Heart right ventricle (tissue), 16 donors: ENCODE measurements at regions not wholly inside any gene's neighbourhood (a gene's known extent, or its start where the extent isn't known, plus 50 kb on each side); places are given as distances from the start of the nearest gene placed in this dataset.

Experiments used
- ATAC-seq, 8 donors: fragments of 200-7000 bp; cut with Tn5 transposase; one replicate each; pipeline ENCODE4 v1.9.1; 2020; ENCODE audit warnings: mild to moderate bottlenecking in 8 of 8, moderate library complexity in 8 of 8, moderate number of reproducible peaks in 1 of 8
- DNase-seq, 2 donors: peaks; one replicate each; pipeline ENCODE4 v3.0.0-alpha.2; 2020
- H3K27ac ChIP-seq, 10 donors: fragments of 200-600 bp; sonication (generic) in 2 of 10; one replicate each; pipeline versions ENCODE4 v1.5.0 to v1.8.0; 2020 to 2022; ENCODE audit warnings: mild to moderate bottlenecking in 3 of 10
- H3K27me3 ChIP-seq, 7 donors: fragments of 200-600 bp; one replicate each; pipeline ENCODE4 v1.8.0; 2021 to 2022; ENCODE audit warnings: mild to moderate bottlenecking in 2 of 7
- H3K36me3 ChIP-seq, 9 donors: fragments of 200-600 bp; sonication (generic) in 1 of 9; one replicate each; pipeline versions ENCODE4 v1.5.0 to v1.8.0; 2020 to 2022; ENCODE audit warnings: mild to moderate bottlenecking in 2 of 9
- H3K4me1 ChIP-seq, 9 donors: fragments of 200-600 bp; sonication (generic) in 1 of 9; one replicate each; pipeline versions ENCODE4 v1.5.0 to v1.8.0; 2020 to 2022; ENCODE audit warnings: mild to moderate bottlenecking in 4 of 9
- H3K4me3 ChIP-seq, 10 donors: fragments of 200-600 bp; sonication (generic) in 2 of 10; one replicate each; pipeline versions ENCODE4 v1.5.0 to v1.8.0; 2020 to 2022; ENCODE audit warnings: mild to moderate bottlenecking in 7 of 10, moderate library complexity in 2 of 10
- H3K9me3 ChIP-seq, 11 donors: fragments of 200-600 bp in 10 of 11; sonication (generic) in 2 of 11; one replicate each; pipeline versions ENCODE4 v1.5.0 to v1.8.0; 2013 to 2022; ENCODE audit warnings: mild to moderate bottlenecking in 2 of 11, control low read depth in 1 of 11, moderate library complexity in 1 of 11
- WGBS, 2 donors: extraction: QIAGEN DNeasy Blood & Tissue Kit; methylation state at CpG; one replicate each; pipeline ENCODE4 v1.1.7; 2013; ENCODE audit warnings: inconsistent platforms in 1 of 2; 5-methylcytosine and 5-hydroxymethylcytosine counted together
- intact Hi-C, 10 donors: fragments of 100-400 bp; cut with DNase I; formaldehyde crosslinking; loops; one replicate each; pipeline versions ENCODE4 v1.11.1 to v1.14.2; 2022
- TF ChIP-seq, protein P1 (sequence below), 9 donors: fragments of 200-600 bp; sonication (generic) in 2 of 9; IDR thresholded peaks; one replicate each; pipeline versions ENCODE4 v1.5.0 to v1.8.0; 2021 to 2022; ENCODE audit warnings: antibody characterized with exemption in 9 of 9, mild to moderate bottlenecking in 5 of 9, moderate library complexity in 1 of 9
- donor health status: Arrhythmogenic right ventricular cardiomyopathy.
- donor health status: ischemic (EF 13 %, LVEDD 7.1; RV severe dilation, severe dysfunction).
- donor health status: healthy with polysubstance abuse.
- donor health status: DM: no; HTN: yes; CAD: no.
- donor health status: DM: no; HTN: no; CAD: no.
- donor health status: ischemic (EF 25% LVEDD 6.9; RV normal size, moderate dysfunction).
- donor health status: ischemic (EF 25% LVEDD 5.7; RV mildly dilated, moderate dysfunction).
- donor health status: healthy.
- donor health status: DM: yes; HTN: yes; CAD: no.
- donor health status: Ischemic cardiomyopathy.
- donor health status: ischemic (EF 35%, LVEDD 5.7; RV mildly dilated, moderate dysfunction).
- donor health status: nonischemic (EF 11% LVEDD 7.7; RV severe dilation, severe dysfunction).
- donor health status: DM: yes; HTN: yes; CAD: no.
- donor health status: PGD.
- donor health status: ischemic (EF 29% LVEDD 5.4; RV normal size, mild dysfunction).
- donor health status: nonischemic (EF 23%, LVEDD 6.1; RV moderate dilation, normal function).

DNA sequence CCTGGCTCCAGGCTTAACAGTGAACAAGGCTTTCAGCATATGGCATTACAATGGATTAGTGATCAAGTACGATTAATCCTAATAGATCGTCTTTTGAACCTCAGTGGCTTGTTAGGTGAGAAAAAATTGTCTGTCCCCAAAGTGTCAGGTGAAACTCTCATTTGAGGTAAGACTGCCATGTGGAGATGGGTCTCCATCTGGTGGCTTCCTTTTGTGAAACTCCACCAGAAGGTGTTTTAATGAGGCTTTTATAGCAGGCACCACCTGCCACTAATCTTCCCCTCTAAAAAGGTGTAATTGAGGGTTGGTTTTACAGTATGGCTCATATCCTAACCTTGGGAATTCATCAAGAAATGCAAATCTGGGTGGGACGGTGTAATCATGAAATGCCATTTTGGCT lies 471.1 kb upstream of the MPDZ start:
- H3K27me3 ChIP-seq = no peaks in the 10 kb centered on the region
- intact Hi-C loops = no loop called here
- 93 to 100% methylated on average over 3 of the region's 3 CpGs for WGBS, 2 donors
- DNase-seq = no peak
- no peak for ATAC-seq
- H3K4me1 ChIP-seq = no peaks in the 10 kb centered on the region
- H3K9me3 ChIP-seq = peaks cover 0 to 6% (median 0%) of the 10 kb centered on the region in 11 donors
- no peak overlapping the region for H3K27ac ChIP-seq
- H3K36me3 ChIP-seq = no peaks in the 10 kb centered on the region
- no peak overlapping the region for H3K4me3 ChIP-seq
- TF ChIP-seq, protein P1, sequence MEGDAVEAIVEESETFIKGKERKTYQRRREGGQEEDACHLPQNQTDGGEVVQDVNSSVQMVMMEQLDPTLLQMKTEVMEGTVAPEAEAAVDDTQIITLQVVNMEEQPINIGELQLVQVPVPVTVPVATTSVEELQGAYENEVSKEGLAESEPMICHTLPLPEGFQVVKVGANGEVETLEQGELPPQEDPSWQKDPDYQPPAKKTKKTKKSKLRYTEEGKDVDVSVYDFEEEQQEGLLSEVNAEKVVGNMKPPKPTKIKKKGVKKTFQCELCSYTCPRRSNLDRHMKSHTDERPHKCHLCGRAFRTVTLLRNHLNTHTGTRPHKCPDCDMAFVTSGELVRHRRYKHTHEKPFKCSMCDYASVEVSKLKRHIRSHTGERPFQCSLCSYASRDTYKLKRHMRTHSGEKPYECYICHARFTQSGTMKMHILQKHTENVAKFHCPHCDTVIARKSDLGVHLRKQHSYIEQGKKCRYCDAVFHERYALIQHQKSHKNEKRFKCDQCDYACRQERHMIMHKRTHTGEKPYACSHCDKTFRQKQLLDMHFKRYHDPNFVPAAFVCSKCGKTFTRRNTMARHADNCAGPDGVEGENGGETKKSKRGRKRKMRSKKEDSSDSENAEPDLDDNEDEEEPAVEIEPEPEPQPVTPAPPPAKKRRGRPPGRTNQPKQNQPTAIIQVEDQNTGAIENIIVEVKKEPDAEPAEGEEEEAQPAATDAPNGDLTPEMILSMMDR (IDR thresholded peaks at IDR 0.05) = no peak

DNA sequence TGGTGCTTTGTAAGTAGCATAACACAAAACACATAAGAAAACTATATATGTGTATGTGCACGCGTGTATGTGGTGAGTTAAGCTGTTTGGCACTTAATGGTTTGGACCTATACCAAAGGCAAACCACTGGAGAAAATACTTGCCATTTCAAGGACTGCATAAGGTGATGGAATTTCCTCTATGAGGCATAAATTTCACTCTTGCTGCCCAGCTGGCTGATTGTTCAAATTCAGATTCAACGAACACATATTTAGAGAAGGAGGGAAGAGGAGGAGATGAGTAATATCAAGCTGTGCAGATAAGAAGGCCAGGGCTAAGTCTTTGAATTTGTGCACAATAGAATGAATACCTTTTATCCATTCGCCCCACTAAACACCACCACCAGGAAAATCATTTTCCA lies 470.6 kb upstream of the MPDZ start:
- H3K27ac ChIP-seq = no peak overlapping the region
- WGBS, 2 donors = 89 to 93% methylated on average over 4 of the region's 4 CpGs
- H3K27me3 ChIP-seq = no peaks in the 10 kb centered on the region
- no peaks in the 10 kb centered on the region for H3K4me1 ChIP-seq
- ATAC-seq (no peak), DNase-seq (no peak)
- intact Hi-C loops = no loop called here
- H3K9me3 ChIP-seq = peaks cover 0 to 6% (median 0%) of the 10 kb centered on the region in 11 donors
- no peak overlapping the region for H3K4me3 ChIP-seq
- no peaks in the 10 kb centered on the region for H3K36me3 ChIP-seq
- TF ChIP-seq, protein P1 (IDR thresholded peaks at IDR 0.05) = no peak

DNA sequence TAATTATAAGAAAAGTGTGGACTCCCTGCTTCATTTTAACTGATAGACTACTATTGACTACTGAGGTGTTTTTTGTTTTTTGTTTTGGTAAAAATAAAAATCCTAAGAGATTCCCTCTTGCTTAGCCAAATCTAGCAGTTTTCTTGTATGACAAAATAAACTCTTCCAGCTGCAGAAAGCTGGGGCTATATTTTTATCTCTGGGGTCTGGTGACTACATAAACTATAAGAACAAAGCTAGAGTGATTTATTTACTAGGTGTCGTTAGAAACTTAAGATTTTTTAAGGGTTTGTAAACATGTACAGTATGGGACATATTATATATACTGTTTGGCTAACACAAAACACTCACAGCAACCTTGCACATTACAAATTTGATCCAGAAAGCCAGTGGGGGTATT lies 467.4 kb upstream of the MPDZ start:
- DNase-seq = no peak
- TF ChIP-seq, protein P1 (IDR thresholded peaks at IDR 0.05) = no peak
- no peak overlapping the region for H3K27ac ChIP-seq
- peaks cover 0 to 6% (median 0%) of the 10 kb centered on the region in 11 donors for H3K9me3 ChIP-seq
- no peak for ATAC-seq
- no peaks in the 10 kb centered on the region for H3K27me3 ChIP-seq
- H3K36me3 ChIP-seq = no peaks in the 10 kb centered on the region
- 78 to 80% methylated on average over 1 of the region's 1 CpG for WGBS, 2 donors
- H3K4me1 ChIP-seq = no peaks in the 10 kb centered on the region
- H3K4me3 ChIP-seq = no peak overlapping the region
- intact Hi-C loops = no loop called here

DNA sequence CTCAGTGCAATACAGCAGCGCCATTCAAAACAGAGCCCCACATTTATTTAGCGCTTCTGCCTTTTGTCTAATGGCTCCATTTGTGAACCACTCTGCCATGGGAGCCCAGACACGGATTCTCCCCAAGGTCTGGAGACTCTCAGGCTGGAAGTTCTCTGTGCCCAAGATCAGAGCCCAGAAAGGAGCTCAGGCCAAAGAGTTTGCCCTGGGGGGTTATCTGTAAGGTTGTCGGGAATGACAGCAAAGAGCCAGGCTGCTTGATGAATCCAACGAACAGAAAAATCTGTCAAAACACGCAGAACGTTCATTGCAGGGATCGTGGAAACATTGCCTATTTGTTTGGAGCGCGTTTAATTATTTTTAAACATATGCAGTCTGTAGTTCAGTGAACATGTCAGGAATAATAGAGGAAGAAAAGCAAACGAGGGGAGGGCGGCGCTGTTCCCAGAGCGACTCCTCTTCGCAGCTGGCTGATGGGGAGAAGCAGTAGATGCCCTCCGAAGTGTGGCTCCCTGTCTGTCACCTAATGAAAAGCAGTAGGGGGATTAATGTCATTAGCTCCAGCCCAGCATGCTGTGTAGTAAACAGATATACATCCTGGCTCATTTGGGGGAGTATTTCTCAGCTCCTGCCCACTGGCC lies 464.9 kb upstream of the MPDZ start:
- peaks cover 0 to 6% (median 0%) of the 10 kb centered on the region in 11 donors for H3K9me3 ChIP-seq
- no peaks in the 10 kb centered on the region for H3K36me3 ChIP-seq
- DNase-seq (no peak), ATAC-seq (no peak)
- WGBS, 2 donors = 89 to 90% methylated on average over 16 of the region's 16 CpGs
- no peak overlapping the region for H3K4me3 ChIP-seq
- no peak overlapping the region for H3K27ac ChIP-seq
- intact Hi-C loops = no loop called here
- TF ChIP-seq, protein P1 (IDR thresholded peaks at IDR 0.05) = no peak
- no peaks in the 10 kb centered on the region for H3K27me3 ChIP-seq
- H3K4me1 ChIP-seq = no peaks in the 10 kb centered on the region
